Neural progenitor cell (in vitro differentiated cells): ENCODE measurements at regions not wholly inside any gene's neighbourhood (a gene's known extent, or its start where the extent isn't known, plus 50 kb on each side); places are given as distances from the start of the nearest gene placed in this dataset.

Source experiments
- DNase-seq: peaks from one replicate; pipeline ENCODE4 v3.0.0-alpha.2; 2016; ENCODE audit warnings: low spot score
- H2AFZ ChIP-seq: fragments of 200-600 bp; sonication (generic); replicated peaks from 2 replicates; pipeline ENCODE4 v1.6.1; 2016; ENCODE audit warnings: antibody characterized with exemption
- H3F3A ChIP-seq: fragments of 200-600 bp; sonication (generic); 2 replicates; pipeline ENCODE4 v1.6.1; 2016; ENCODE audit warnings: antibody characterized with exemption, low read depth
- H3K27ac ChIP-seq: fragments of 200-600 bp; sonication (generic); 2 replicates; pipeline ENCODE4 v1.5.1; 2016; ENCODE audit warnings: mild to moderate bottlenecking
- H3K27me3 ChIP-seq: fragments of 200-600 bp; sonication (generic); 2 replicates; pipeline ENCODE4 v1.6.1; 2016; ENCODE audit warnings: mild to moderate bottlenecking, moderate library complexity
- H3K36me3 ChIP-seq: fragments of 200-600 bp; sonication (generic); 2 replicates; pipeline ENCODE4 v1.5.1; 2016
- H3K4me1 ChIP-seq: fragments of 200-600 bp; sonication (generic); 2 replicates; pipeline ENCODE4 v1.6.1; 2016; ENCODE audit warnings: mixed run types
- H3K4me2 ChIP-seq: fragments of 200-600 bp; sonication (generic); 2 replicates; pipeline ENCODE4 v1.6.1; 2016
- H3K4me3 ChIP-seq: fragments of 200-600 bp; sonication (generic); 2 replicates; pipeline ENCODE4 v1.5.1; 2016
- H3K79me2 ChIP-seq: fragments of 200-600 bp; sonication (generic); 2 replicates; pipeline ENCODE4 v1.6.1; 2016; ENCODE audit warnings: low read depth
- H3K9ac ChIP-seq: fragments of 200-600 bp; sonication (generic); 2 replicates; pipeline ENCODE4 v1.6.1; 2016
- H3K9me3 ChIP-seq: fragments of 200-600 bp; sonication (generic); 2 replicates; pipeline ENCODE4 v1.5.1; 2016; ENCODE audit warnings: low read depth
- H4K20me1 ChIP-seq: fragments of 200-600 bp; sonication (generic); 2 replicates; pipeline ENCODE4 v1.6.1; 2016; ENCODE audit warnings: low read depth
- H3K27ac Mint-ChIP-seq: 3 replicates; pipeline ENCODE4 v1.8.0; 2021; ENCODE audit warnings: mixed read lengths
- H3K27me3 Mint-ChIP-seq: 2 replicates; pipeline ENCODE4 v1.8.0; 2022; ENCODE audit warnings: low read depth, mild to moderate bottlenecking, inconsistent platforms, moderate library complexity, mixed read lengths; ENCODE audit not compliant: insufficient read depth
- H3K36me3 Mint-ChIP-seq: 3 replicates; pipeline ENCODE4 v1.8.0; 2021; ENCODE audit warnings: mixed read lengths
- H3K4me1 Mint-ChIP-seq: 3 replicates; pipeline ENCODE4 v1.8.0; 2021; ENCODE audit warnings: mixed read lengths
- H3K4me3 Mint-ChIP-seq: 3 replicates; pipeline ENCODE4 v1.8.0; 2021; ENCODE audit warnings: mild to moderate bottlenecking, moderate library complexity, mixed read lengths
- H3K9me3 Mint-ChIP-seq: 3 replicates; pipeline ENCODE4 v1.8.0; 2020; ENCODE audit warnings: mixed read lengths
- EZH2 ChIP-seq: fragments of 200-600 bp; sonication (generic); IDR thresholded peaks from 2 replicates; pipeline ENCODE4 v1.6.1; 2017; ENCODE audit warnings: antibody characterized with exemption, mild to moderate bottlenecking, moderate library complexity
- EZH2phosphoT487 ChIP-seq: fragments of 200-600 bp; sonication (generic); IDR thresholded peaks from 2 replicates; pipeline ENCODE4 v1.6.1; 2017; ENCODE audit warnings: antibody characterized with exemption
- TF ChIP-seq, protein P1 (sequence below): fragments of 200-600 bp; sonication (generic); IDR thresholded peaks from 2 replicates; pipeline ENCODE4 v1.5.1; 2017; ENCODE audit warnings: antibody characterized with exemption, mild to moderate bottlenecking

GRCh38 chr6:16811277-16811979 lies 50.2 kb upstream of the ATXN1 start:
- TF ChIP-seq EZH2 (no peak), EZH2phosphoT487 (no peak)
- TF ChIP-seq, protein P1, sequence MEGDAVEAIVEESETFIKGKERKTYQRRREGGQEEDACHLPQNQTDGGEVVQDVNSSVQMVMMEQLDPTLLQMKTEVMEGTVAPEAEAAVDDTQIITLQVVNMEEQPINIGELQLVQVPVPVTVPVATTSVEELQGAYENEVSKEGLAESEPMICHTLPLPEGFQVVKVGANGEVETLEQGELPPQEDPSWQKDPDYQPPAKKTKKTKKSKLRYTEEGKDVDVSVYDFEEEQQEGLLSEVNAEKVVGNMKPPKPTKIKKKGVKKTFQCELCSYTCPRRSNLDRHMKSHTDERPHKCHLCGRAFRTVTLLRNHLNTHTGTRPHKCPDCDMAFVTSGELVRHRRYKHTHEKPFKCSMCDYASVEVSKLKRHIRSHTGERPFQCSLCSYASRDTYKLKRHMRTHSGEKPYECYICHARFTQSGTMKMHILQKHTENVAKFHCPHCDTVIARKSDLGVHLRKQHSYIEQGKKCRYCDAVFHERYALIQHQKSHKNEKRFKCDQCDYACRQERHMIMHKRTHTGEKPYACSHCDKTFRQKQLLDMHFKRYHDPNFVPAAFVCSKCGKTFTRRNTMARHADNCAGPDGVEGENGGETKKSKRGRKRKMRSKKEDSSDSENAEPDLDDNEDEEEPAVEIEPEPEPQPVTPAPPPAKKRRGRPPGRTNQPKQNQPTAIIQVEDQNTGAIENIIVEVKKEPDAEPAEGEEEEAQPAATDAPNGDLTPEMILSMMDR: no peak
- no peaks in the 10 kb centered on the region for H3K36me3 ChIP-seq
- no peak for DNase-seq
- Mint-ChIP-seq H3K36me3 (peaks cover 3% of the 10 kb centered on the region), H3K4me1 (no peaks in the 10 kb centered on the region), H3K27ac (no peak overlapping the region), H3K27me3 (peaks cover 5% of the 10 kb centered on the region), H3K9me3 (peaks cover 39% of the 10 kb centered on the region), H3K4me3 (no peak overlapping the region)
- H3K79me2 ChIP-seq: no peaks in the 10 kb centered on the region
- H3K4me2 ChIP-seq: no peak overlapping the region
- H3K4me3 ChIP-seq: no peak overlapping the region
- H3K27ac ChIP-seq: no peak overlapping the region
- no peaks in the 10 kb centered on the region for H4K20me1 ChIP-seq
- H3K9ac ChIP-seq: no peak overlapping the region
- H3K9me3 ChIP-seq: no peaks in the 10 kb centered on the region
- H3F3A ChIP-seq: no peaks in the 10 kb centered on the region
- H3K27me3 ChIP-seq: no peaks in the 10 kb centered on the region
- no peaks in the 10 kb centered on the region for H3K4me1 ChIP-seq
- H2AFZ ChIP-seq: no peak overlapping the region
